HG03565 (cell line): ENCODE measurements at regions not wholly inside any gene's neighbourhood (a gene's known extent, or its start where the extent isn't known, plus 50 kb on each side); places are given as distances from the start of the nearest gene placed in this dataset.

Source experiments
- ATAC-seq: cut with Tn5 transposase; IDR thresholded peaks from one replicate; pipeline ENCODE4 v1.9.1; 2021; ENCODE audit warnings: mild to moderate bottlenecking, moderate library complexity; ENCODE audit not compliant: unreplicated experiment

DNA sequence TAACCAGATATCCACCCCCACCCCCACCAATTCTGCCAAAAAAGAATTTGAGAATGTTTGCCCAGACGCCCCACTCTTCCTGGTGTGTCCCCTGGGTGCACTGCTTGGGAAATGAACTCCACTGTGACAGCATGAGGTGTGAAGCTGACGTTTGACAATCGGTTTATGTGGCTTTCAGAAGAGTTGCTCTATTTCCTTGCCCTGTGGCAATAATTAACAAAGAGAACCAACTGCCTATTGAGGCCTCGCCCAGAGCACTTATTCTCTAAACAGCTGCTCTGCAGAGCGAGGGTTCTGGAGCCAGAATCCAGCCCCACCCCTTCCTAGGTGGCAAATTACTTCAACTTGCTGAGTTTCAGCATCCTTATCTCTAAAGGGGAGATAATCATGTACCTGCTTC, 115.8 kb upstream of the SIX3 start:
- ATAC-seq: no peak

GRCh38 chr2:44826601-44827000, 114.9 kb upstream of the SIX3 start:
- ATAC-seq: no peak

DNA sequence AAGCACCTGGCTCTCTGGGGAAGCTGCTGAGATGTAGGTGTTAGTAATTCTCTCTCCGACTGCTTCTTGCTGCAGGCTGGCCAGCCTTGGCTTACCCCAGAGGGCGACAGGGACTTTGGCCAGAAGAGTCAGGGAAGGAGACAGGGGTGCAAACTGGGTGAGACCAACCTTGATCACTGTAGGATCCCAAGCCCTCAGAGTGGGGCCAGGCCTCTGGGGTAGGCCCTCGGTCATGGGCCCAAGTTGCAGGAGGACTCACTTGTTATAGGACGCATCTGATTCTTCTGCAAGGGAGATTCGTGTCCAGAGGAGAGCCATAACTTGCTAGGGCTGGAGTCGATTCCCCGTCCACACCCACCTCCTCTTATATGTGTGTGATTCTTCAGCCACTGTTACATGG, 111.7 kb upstream of the SIX3 start:
- no peak for ATAC-seq

GRCh38 chr2:44833171-44834069, 108.1 kb upstream of the SIX3 start:
- peak; percentile 49 for ATAC-seq

GRCh38 chr2:44834656-44835055, 106.8 kb upstream of the SIX3 start:
- no peak for ATAC-seq

GRCh38 chr2:44836174-44836573, 105.3 kb upstream of the SIX3 start:
- peak; percentile 34 for ATAC-seq

DNA sequence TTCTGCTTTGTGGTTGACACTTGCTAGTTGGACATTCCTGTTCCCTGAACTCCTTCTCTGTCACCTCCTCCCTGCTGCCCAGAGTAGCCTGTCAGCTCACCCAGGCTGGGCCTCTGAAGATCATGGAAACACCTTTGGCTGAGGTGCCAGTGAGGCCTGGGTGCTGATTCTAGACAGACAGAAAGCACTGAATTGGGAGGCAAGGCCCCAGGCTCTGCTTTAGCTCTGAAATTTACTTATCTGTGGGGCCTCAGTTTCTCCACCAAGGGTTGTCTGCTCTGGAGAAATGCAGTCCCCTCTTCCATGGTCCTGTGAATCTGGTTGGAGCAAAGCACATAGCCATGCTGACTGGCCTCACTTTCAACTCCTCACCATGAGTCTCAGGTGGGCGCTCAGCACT, 104.6 kb upstream of the SIX3 start:
- ATAC-seq: no peak

DNA sequence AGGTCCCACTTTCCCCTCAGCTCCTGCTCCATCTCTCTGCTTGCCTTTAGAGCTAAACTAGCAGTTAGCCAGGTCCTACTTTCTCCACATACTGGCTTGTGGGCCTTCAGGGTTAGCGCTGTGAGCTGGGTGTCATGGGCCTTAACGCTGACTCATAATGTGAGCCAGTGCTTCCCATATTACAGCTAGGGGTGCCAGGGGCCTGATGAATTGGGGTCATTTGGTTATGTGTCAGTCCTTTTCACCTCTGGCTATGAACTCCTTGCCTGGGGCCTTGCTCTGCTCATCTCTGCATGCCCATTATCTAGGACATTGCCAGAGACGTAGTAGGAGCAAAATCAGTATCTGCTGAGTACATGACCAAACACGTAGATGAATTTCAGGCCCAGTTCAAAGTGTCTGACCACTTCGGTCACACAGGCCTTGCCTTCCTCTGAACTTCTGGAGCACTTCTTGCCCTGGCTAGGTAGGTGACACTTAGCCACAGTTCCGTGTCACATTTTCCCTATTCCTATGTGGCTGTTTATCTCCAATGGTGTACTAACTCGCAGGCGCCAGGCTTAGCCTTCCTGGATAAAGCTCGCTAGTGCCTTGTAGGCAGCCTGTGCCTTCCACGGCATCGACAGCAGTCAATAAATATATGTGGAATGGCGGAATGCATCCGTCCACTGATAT, 103.2 kb upstream of the SIX3 start:
- ATAC-seq: no peak

DNA sequence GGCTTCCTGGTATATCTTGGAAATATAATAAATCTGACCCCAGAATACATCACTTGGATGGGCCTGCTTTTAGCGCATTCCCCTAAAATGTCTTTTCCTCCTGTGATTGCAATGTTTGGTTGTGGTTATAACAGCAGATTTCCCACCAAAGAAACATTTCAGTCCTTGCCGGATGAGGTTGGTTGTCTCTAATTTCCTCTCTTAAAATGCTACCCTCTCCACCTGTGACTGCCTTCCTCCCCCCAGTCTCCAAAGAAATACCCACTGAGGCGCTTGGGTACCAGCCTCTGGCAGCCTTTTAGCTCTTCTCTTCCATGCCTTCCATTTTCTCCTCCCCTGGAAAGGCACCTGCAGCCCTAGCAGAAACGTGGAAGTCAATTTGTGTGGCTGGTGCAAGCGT, 102.1 kb upstream of the SIX3 start:
- ATAC-seq: no peak

DNA sequence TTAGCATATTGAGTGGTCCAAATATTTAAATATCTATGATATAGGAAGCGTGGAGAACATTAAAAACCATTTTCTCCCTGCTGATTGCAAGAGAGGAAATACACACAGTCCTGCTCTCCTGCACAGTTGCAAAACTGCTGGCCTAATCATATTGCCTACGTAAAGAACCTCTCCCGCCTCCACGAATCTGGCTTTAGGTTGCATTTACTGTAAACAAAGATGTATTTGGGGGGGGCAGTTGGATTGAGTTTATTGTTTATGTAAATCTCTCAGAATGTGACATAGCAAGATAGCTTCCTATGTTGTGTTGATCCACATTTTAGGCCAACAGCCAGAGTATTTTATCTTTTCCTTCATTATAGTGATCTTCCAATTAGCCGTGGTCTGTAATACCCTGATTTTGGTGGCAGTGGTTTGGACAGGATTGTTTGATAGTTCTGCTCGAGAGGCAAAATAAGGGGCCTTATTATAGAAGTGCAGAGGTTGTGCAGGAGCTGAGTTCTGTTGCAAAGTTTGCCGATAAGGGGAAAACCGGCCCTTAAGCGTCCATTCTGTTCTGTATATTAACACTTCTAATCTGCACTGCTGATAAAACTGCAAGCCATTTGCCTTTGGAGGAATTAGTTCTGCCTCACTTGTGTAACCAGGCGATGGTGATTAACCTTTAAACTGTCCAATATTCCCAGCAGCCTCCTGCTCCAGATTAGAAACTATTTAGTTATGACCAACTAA, 101.6 kb upstream of the SIX3 start:
- no peak for ATAC-seq

- ATAC-seq: no peak
Observed at GRCh38 chr2:44840503-44840850, 101.0 kb upstream of the SIX3 start.

GRCh38 chr2:44843086-44843485, 98.4 kb upstream of the SIX3 start:
- ATAC-seq: no peak

DNA sequence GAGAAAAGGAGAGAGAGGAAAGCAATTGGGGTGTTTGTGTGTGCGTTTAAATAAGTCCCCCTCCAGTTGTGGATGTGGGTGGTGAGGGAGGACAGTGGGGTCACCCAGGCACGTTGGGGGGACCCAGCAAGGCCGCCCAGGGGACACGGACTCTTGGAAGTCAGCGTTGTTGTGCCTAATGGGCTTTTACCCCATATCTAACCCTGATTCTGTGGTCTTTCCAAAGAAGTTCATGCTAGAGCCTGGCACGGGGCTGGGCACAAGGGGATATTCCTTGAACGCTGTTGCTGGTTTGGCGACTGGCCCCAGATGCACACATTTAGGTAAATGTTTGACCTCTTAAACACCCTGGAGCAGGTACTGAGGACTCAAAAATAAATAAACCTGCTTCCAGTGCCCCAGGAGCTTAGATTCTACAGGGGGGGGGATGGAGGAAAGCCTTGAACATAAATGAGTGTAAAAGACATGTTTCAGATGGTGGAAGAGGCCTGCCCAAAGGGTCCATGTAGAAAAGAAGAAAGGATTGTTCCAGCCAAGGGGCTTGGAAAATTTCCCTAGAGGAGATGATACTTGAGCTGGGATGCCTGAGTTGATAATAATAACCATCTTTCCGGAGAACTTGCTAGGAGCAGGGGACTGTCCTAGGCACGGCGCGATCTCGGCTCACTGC, 97.7 kb upstream of the SIX3 start:
- no peak for ATAC-seq

GRCh38 chr2:44844651-44845270, 96.7 kb upstream of the SIX3 start:
- ATAC-seq: no peak

GRCh38 chr2:44848026-44848425, 93.5 kb upstream of the SIX3 start:
- ATAC-seq: no peak

- no peak for ATAC-seq
Observed at GRCh38 chr2:44850016-44850415, 91.5 kb upstream of the SIX3 start.

GRCh38 chr2:44851518-44851917, 90.0 kb upstream of the SIX3 start:
- ATAC-seq: no peak

DNA sequence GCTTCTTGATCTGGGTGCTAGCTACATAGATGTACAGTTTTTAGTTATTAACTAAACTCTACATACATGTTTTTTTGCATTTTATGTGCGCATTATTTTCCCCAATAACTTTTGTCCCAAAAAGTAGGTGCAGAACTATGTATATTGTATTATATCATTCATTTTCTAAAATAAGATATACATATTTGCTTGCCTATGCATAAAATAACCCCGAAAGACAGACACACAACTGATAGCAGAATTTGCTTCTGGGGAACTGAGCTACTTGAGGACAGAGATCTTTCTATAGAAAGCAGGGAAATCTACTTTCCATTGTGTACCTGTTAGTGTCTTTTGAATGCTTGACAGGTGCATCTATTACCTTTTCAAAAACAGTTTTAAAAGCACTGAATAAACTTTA, 88.9 kb upstream of the SIX3 start:
- ATAC-seq: no peak

GRCh38 chr2:44859337-44859736, 82.2 kb upstream of the SIX3 start:
- ATAC-seq: no peak

DNA sequence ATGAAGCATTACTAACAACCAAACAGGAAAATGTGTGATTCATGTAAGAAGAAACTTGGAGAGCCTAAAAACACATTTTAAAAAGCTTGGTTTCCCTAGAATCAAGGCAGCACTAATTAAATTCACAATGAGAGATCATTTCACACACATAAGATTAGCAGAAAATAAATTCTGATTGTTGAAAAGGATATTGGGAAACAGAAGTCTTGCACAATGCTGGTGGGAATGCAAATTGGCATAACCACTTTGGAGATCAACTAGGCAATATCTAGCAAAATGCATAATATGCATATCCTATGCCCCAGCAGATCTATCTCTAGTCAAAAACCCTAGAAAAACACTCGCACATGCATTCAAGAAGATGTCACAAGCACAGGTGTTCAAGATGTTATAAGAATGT, 75.3 kb upstream of the SIX3 start:
- ATAC-seq: no peak

DNA sequence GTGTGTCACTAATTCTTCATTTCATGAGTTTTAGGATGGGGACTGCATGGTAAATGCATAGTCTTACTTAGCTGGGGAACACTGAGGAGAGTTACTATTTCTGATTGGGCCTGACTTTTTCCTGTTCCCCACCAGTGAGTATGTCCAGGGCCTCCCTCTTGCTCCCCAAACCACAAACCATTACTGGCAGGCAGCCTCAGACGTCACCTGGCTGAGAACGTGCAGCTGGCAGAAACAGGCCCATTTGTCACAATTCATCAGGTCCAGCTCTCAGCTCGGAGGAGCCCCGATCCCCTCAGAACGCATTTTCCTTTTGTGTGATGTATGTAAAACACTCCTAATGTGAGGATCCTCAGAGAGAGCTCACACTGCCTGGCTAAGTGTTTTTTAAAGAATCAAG, 71.7 kb upstream of the SIX3 start:
- no peak for ATAC-seq
